Hypothalamus (tissue), 51 donors: ENCODE measurements at regions not wholly inside any gene's neighbourhood (a gene's known extent, or its start where the extent isn't known, plus 50 kb on each side); places are given as distances from the start of the nearest gene placed in this dataset.

Experiments used
- DNase-seq, 51 donors: peaks; one replicate each; lab custom pipeline; 2025; lab: John Stamatoyannopoulos, UW

- DNase-seq = no peak
Measured at GRCh38 chr7:67791918-67792317, 795.3 kb downstream of the TYW1 start.

GRCh38 chr7:67794544-67794943 is 797.9 kb downstream of the TYW1 start:
- DNase-seq = no peak

- no peak for DNase-seq
Measured at GRCh38 chr7:67803789-67804188, 807.2 kb downstream of the TYW1 start.

- no peak for DNase-seq
Measured at GRCh38 chr7:67805921-67806471, 809.4 kb downstream of the TYW1 start.

- DNase-seq = no peak
Measured at GRCh38 chr7:67807826-67808225, 811.2 kb downstream of the TYW1 start.

GRCh38 chr7:67809586-67809985 is 813.0 kb downstream of the TYW1 start:
- peak in 1 of 51 donors; percentile 43 for DNase-seq

GRCh38 chr7:67813621-67814292 is 817.1 kb downstream of the TYW1 start:
- no peak for DNase-seq

GRCh38 chr7:67817481-67817880 is 820.8 kb downstream of the TYW1 start:
- no peak for DNase-seq

GRCh38 chr7:67821116-67821515 is 824.5 kb downstream of the TYW1 start:
- peak in 1 of 51 donors; percentile 39 for DNase-seq

- DNase-seq = peak in 1 of 51 donors; percentile 53
Measured at GRCh38 chr7:67823345-67823744, 826.7 kb downstream of the TYW1 start.

GRCh38 chr7:67825356-67825755 is 828.7 kb downstream of the TYW1 start:
- no peak for DNase-seq

GRCh38 chr7:67841896-67842295 is 845.3 kb downstream of the TYW1 start:
- no peak for DNase-seq

- DNase-seq = no peak
Measured at GRCh38 chr7:67842571-67842970, 845.9 kb downstream of the TYW1 start.

- DNase-seq = no peak
Measured at GRCh38 chr7:67843001-67843565, 846.5 kb downstream of the TYW1 start.

- DNase-seq = no peak
Measured at GRCh38 chr7:67843615-67844014, 847.0 kb downstream of the TYW1 start.

- DNase-seq = no peak
Measured at GRCh38 chr7:67847092-67847787, 850.6 kb downstream of the TYW1 start.

GRCh38 chr7:67854221-67855178 is 857.9 kb downstream of the TYW1 start:
- peak in 3 of 51 donors; percentile 7 to 42 (median 16) for DNase-seq

GRCh38 chr7:67855322-67855721 is 858.7 kb downstream of the TYW1 start:
- DNase-seq = no peak

- no peak for DNase-seq
Measured at GRCh38 chr7:67856046-67856445, 859.4 kb downstream of the TYW1 start.

- DNase-seq = no peak
Measured at GRCh38 chr7:67857698-67858097, 861.1 kb downstream of the TYW1 start.

GRCh38 chr7:67858931-67859330 is 862.3 kb downstream of the TYW1 start:
- peak in 10 of 51 donors; percentile 1 to 13 (median 4) for DNase-seq
